ENCODE measurements at regions not wholly inside any gene's neighbourhood (a gene's known extent, or its start where the extent isn't known, plus 50 kb on each side); places are given as distances from the start of the nearest gene placed in this dataset.

DNA sequence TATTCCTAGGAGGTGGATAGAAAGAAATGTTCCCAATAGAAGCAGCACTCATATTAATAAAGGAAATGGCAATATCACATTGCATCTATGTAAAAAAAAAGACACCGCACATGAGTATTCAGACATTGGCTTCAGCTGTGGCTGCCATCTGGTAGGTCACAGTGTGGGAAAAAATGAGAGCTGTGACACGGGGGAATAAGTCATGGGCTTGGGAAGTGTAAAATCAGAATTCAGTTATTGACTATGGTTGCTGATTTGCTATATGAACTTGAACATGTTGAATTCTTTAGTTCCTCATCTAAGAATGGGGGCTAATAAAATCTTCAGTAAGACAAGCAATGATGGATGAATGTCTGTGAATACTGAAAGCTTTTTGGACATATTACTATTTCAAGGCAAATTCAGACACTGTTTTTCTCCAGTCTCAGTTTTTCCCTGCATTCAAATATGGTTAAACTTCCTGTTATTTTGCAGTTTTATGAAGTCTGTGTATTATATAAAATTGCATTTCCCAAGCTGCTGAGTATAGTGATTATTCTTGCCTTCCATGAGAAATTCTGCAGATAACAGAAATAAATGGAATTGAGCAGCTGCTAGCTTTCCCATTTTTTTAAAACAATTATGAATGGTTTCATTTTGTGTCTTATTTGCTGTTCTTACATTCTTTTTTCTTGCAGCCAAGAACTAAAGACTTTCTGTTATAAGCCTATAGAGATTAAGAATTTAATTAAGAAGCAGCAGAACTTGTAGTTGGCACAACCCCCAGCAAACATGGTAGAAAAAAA is 221.0 kb downstream of the ANKRD50 start:
- Histone ChIP-seq H3K9ac (no peak overlapping the region), H3K27ac (no peak overlapping the region), H3K27me3 (no peaks in the 10 kb centered on the region), H3K4me3 (no peak overlapping the region), H3K9me3 (no peaks in the 10 kb centered on the region), H3K4me2 (no peak overlapping the region), H3K4me1 (no peaks in the 10 kb centered on the region), H3K36me3 (no peaks in the 10 kb centered on the region), H4K20me1 (no peaks in the 10 kb centered on the region)
- TF ChIP-seq Cebpa-rat (IDR thresholded peaks at IDR 0.05) = no peak

DNA sequence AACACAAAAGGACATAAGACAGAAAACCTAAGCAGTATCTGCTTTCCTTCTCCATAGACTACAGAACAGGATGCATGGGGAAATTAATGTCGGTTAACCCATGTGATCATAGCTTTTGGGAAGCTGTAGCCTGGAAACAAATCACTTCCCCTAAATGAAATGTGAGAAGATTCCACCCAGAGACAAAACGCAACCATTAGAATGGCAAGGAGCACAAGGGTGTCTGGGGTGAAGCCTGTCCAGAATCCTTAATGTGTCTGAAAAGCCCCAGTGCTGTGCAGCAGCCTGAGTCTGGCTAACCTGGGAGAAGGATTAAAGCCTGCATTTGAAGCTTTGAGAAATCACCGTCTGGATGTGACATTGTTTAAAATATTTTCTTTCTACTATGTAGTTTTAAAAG is 213.3 kb downstream of the ANKRD50 start:
- Histone ChIP-seq H3K4me2 (no peak overlapping the region), H3K9me3 (no peaks in the 10 kb centered on the region), H3K36me3 (no peaks in the 10 kb centered on the region), H3K4me3 (no peak overlapping the region), H3K9ac (no peak overlapping the region), H3K27ac (no peak overlapping the region), H4K20me1 (no peaks in the 10 kb centered on the region), H3K27me3 (no peaks in the 10 kb centered on the region), H3K4me1 (no peaks in the 10 kb centered on the region)
- no peak for TF ChIP-seq Cebpa-rat (IDR thresholded peaks at IDR 0.05)

DNA sequence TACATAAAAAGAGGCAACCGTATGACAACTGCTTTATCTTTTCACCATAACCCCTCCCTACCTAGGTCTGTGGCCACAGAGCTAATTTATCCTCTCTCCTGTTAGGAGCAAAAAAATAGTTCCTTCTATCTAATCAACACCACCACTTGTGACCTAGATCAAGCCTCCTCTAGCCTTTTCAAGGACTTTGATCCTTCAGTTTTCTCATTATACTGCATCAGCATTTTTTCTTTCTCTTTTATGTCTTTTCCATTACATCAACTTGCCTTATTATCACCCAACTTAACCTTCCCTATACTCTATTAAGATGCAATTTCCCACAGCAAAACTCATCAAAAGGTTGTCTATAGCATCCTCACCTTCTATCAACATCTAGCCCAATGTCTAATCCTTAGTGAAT is 211.0 kb downstream of the ANKRD50 start:
- Histone ChIP-seq H3K27ac (no peak overlapping the region), H3K4me1 (no peaks in the 10 kb centered on the region)

DNA sequence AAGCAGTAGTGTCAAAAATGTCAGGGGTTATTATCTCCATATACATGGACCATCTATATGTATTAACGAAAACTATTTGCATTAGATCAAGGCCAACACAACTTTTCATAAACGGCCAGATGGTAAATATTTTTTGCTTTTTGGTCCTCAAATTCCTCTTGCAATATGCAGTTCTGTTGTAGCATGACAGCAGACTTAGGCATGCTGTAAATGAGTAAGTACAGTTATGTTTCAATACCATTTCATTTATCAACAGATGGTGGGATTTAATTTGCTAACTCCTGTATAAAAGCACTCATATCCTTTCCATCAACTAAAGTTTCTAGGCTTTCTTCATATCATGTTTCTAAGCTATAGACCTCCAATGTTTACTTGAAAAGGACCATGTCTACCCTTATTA is 208.1 kb downstream of the ANKRD50 start:
- Histone ChIP-seq H3K36me3 (no peaks in the 10 kb centered on the region), H3K9me3 (no peaks in the 10 kb centered on the region), H3K4me3 (no peak overlapping the region), H3K4me2 (no peak overlapping the region), H3K4me1 (no peaks in the 10 kb centered on the region), H3K27me3 (no peaks in the 10 kb centered on the region), H4K20me1 (no peaks in the 10 kb centered on the region), H3K9ac (no peak overlapping the region), H3K27ac (no peak overlapping the region)
- TF ChIP-seq Cebpa-rat (IDR thresholded peaks at IDR 0.05) = no peak

More for the DNA sequence above, 211.0 kb downstream of the ANKRD50 start:
- Histone ChIP-seq H3K4me3 (no peak overlapping the region), H3K27me3 (no peaks in the 10 kb centered on the region), H4K20me1 (no peaks in the 10 kb centered on the region), H3K4me2 (no peak overlapping the region), H3K9me3 (no peaks in the 10 kb centered on the region), H3K9ac (no peak overlapping the region), H3K36me3 (no peaks in the 10 kb centered on the region)
- TF ChIP-seq Cebpa-rat (IDR thresholded peaks at IDR 0.05) = no peak

DNA sequence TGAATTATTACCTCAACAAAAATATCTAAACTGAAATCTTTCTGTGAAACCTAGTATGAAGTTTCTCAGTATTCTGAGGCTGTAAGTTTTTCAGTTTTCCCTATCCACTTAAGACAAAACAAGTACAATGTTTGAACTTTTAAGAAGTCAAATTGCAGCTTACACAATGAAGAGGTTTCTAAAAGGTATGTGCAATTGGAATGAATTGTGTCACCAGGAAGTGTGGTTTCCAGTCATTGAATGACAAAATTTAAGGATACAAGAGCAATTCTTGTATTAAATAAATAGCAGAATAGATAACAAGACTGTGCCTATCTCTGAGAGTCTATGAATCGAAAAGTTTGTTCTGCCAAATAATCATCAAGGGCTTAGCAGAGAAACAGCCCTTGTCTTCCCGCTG is 207.3 kb downstream of the ANKRD50 start:
- H3K36me3 ChIP-seq = no peaks in the 10 kb centered on the region
- H3K9ac ChIP-seq = no peak overlapping the region
- H3K9me3 ChIP-seq = no peaks in the 10 kb centered on the region
- no peaks in the 10 kb centered on the region for H4K20me1 ChIP-seq
- no peak overlapping the region for H3K4me3 ChIP-seq
- no peak for TF ChIP-seq Cebpa-rat (IDR thresholded peaks at IDR 0.05)
- H3K4me1 ChIP-seq = no peaks in the 10 kb centered on the region
- H3K27ac ChIP-seq = no peak overlapping the region
- no peak overlapping the region for H3K4me2 ChIP-seq
- no peaks in the 10 kb centered on the region for H3K27me3 ChIP-seq

DNA sequence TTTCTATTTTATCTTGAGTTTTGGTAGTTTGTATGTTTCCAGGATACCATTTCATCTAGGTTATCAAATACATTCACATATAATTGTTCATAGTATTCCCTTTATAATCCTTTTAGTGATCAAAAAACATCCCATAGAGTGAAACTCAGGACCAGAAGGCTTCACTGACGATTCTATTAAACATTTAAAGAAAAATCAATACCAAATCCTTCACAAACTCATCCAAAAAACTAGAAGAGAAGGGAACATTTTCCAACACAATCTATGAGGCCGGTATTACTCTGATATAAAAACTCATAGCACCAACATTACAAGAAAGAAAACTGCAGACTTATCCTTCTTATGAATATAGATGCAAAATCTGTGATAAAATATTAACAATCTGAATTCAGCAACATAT is 203.4 kb downstream of the ANKRD50 start:
- no peak overlapping the region for H3K4me2 ChIP-seq
- no peaks in the 10 kb centered on the region for H3K27me3 ChIP-seq
- TF ChIP-seq Cebpa-rat (IDR thresholded peaks at IDR 0.05) = no peak
- H3K4me3 ChIP-seq = no peak overlapping the region
- no peak overlapping the region for H3K27ac ChIP-seq
- no peaks in the 10 kb centered on the region for H3K36me3 ChIP-seq
- H4K20me1 ChIP-seq = no peaks in the 10 kb centered on the region
- no peaks in the 10 kb centered on the region for H3K9me3 ChIP-seq
- H3K9ac ChIP-seq = no peak overlapping the region
- H3K4me1 ChIP-seq = no peaks in the 10 kb centered on the region

DNA sequence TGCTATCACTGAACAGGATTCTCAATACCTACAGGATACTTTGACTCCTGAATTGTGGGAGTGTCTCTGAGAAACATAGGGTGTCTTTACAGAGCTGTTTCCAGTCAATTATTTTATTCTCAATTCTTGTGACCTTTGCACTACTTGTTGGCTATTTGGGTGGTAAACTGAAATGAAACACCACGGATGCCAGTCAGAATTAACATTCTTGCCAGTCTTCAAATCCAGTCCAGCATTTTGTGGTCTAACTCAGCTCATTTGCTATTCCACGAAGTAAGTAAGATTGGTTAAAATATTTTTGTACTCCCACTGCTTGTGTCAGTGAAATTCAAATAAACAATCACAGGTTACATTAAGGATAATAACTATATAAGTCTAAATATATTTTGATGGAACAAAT is 197.9 kb downstream of the ANKRD50 start:
- Histone ChIP-seq H3K9me3 (no peaks in the 10 kb centered on the region), H3K9ac (no peak overlapping the region), H3K27ac (no peak overlapping the region), H3K4me3 (no peak overlapping the region), H3K4me1 (no peaks in the 10 kb centered on the region), H3K36me3 (no peaks in the 10 kb centered on the region), H4K20me1 (no peaks in the 10 kb centered on the region), H3K27me3 (no peaks in the 10 kb centered on the region), H3K4me2 (no peak overlapping the region)
- no peak for TF ChIP-seq Cebpa-rat (IDR thresholded peaks at IDR 0.05)

DNA sequence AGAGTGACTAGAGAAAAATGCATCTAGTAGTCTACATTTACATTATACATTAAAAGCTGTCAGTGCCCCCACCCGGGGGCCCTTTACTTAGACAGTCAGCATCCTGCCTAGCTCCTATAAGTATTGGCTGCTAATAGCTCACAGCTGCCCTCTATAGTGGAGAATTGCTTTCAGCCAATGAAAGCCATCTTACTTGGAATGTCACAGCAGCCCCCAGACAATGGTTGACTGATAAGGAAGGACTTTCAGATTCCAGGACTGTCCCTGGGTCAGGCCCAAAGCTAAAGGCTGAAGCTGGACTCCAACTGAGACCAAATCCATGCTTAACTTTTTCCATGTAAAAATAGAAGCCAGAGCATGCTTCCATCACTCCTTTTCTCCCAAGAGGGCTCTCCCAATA is 196.9 kb downstream of the ANKRD50 start:
- no peak for TF ChIP-seq Cebpa-rat (IDR thresholded peaks at IDR 0.05)
- H3K4me2 ChIP-seq = no peak overlapping the region
- H3K36me3 ChIP-seq = no peaks in the 10 kb centered on the region
- H3K27me3 ChIP-seq = no peaks in the 10 kb centered on the region
- H3K9ac ChIP-seq = no peak overlapping the region
- H3K27ac ChIP-seq = no peak overlapping the region
- no peaks in the 10 kb centered on the region for H3K4me1 ChIP-seq
- no peaks in the 10 kb centered on the region for H3K9me3 ChIP-seq
- no peak overlapping the region for H3K4me3 ChIP-seq
- H4K20me1 ChIP-seq = no peaks in the 10 kb centered on the region

DNA sequence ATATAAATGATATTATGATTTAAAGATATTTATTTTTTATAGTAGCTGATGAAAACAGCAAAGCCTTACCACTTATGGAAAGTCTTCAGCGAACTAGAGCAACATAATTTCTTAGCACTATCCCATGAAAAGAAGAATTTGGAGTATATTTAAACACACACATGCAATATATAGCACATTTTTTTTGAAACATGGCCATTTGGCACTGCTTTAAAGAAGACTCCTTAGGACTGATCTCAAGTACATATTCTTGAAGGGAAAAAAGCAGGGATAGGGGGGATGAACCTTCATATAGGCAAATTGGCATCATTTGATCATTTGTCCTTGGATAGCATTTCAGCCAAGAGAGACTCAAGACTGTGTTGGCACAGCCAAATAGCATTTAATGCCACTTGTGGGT is 193.3 kb downstream of the ANKRD50 start:
- Histone ChIP-seq H3K9me3 (no peaks in the 10 kb centered on the region), H3K4me1 (no peaks in the 10 kb centered on the region), H3K9ac (no peak overlapping the region), H3K27me3 (no peaks in the 10 kb centered on the region), H3K27ac (no peak overlapping the region), H3K4me3 (no peak overlapping the region), H3K4me2 (no peak overlapping the region), H3K36me3 (no peaks in the 10 kb centered on the region), H4K20me1 (no peaks in the 10 kb centered on the region)
- no peak for TF ChIP-seq Cebpa-rat (IDR thresholded peaks at IDR 0.05)

DNA sequence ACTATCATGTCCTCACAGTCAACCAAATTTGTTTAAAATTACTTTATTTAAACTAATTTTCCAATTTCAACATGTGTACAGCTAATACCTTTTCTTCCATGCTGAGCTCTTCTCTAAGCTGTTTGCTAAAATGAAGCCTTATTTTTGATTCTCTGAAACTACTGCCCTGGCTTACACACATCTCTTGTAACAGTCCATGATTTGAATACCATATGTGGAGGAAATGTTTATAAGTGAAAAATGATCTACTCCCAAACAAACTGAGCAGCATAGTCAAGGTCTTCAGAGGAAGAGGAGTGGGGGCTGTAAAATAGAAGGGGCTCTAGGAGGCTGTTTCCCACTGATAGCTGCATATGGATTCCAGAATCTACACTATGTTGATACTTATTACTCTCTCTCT is 188.7 kb downstream of the ANKRD50 start:
- no peaks in the 10 kb centered on the region for H3K27me3 ChIP-seq
- TF ChIP-seq Cebpa-rat (IDR thresholded peaks at IDR 0.05) = no peak

DNA sequence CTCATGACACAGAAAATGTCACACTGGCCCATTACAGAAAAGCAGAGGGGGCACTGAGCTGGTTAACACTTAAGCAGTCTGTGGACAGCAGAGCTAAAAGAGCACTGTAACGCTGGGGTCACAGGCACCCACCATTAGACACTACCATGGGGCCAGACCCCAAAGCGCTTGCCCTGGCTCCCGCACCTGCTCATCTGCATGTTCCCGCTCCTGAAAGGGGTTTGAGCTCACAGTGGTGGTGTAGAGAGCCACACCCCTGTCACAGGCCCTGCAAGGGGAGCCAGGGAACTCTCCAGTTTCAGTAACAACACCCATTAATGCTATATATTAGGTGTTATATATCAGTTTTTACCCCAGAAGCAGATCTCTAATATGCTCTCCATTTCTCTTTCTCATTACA is 187.0 kb downstream of the ANKRD50 start:
- no peaks in the 10 kb centered on the region for H3K36me3 ChIP-seq
- no peaks in the 10 kb centered on the region for H4K20me1 ChIP-seq
- H3K27ac ChIP-seq = no peak overlapping the region
- no peaks in the 10 kb centered on the region for H3K9me3 ChIP-seq
- peaks cover 9% of the 10 kb centered on the region for H3K4me1 ChIP-seq
- no peak overlapping the region for H3K4me2 ChIP-seq
- no peak overlapping the region for H3K9ac ChIP-seq
- H3K27me3 ChIP-seq = no peaks in the 10 kb centered on the region
- no peak overlapping the region for H3K4me3 ChIP-seq
- TF ChIP-seq Cebpa-rat (IDR thresholded peaks at IDR 0.05) = no peak

More for the DNA sequence above, 188.7 kb downstream of the ANKRD50 start:
- Histone ChIP-seq H3K9ac (no peak overlapping the region), H3K4me3 (no peak overlapping the region), H3K27ac (no peak overlapping the region), H3K4me1 (peaks cover 9% of the 10 kb centered on the region), H4K20me1 (no peaks in the 10 kb centered on the region), H3K4me2 (no peak overlapping the region), H3K36me3 (no peaks in the 10 kb centered on the region), H3K9me3 (no peaks in the 10 kb centered on the region)

Data from BLaER1 (cell line).